ENCODE measurements at regions not wholly inside any gene's neighbourhood (a gene's known extent, or its start where the extent isn't known, plus 50 kb on each side); places are given as distances from the start of the nearest gene placed in this dataset.

GRCh38 chr1:184866586-184866985 lies 107.7 kb downstream of the NIBAN1 start:
- TF ChIP-seq ZBTB49 (CRISPR knock-in tag; IDR thresholded peaks at IDR 0.05; ENCODE audit: borderline replicate concordance): no peak
- no peak for TF ChIP-seq CTCF (CRISPR knock-in tag; IDR thresholded peaks at IDR 0.05)
- TF ChIP-seq MLLT10 (CRISPR knock-in tag; IDR thresholded peaks at IDR 0.05): no peak
- no peak for TF ChIP-seq TAF1 (CRISPR knock-in tag; IDR thresholded peaks at IDR 0.05)
- TF ChIP-seq KLF16 (CRISPR knock-in tag; IDR thresholded peaks at IDR 0.05): no peak
